IMR-90 (cell line): ENCODE measurements at regions not wholly inside any gene's neighbourhood (a gene's known extent, or its start where the extent isn't known, plus 50 kb on each side); places are given as distances from the start of the nearest gene placed in this dataset.

ENCODE experiments used
- ATAC-seq: fragments of 200-7000 bp; cut with Tn5 transposase; 2 replicates; pipeline ENCODE4 v1.9.1; 2020; ENCODE audit warnings: low read depth, mild to moderate bottlenecking, moderate library complexity
- BruUV-seq: library from RNA; stranded (reverse); fragments of 400-500 nt; replicated peaks from 2 replicates; lab custom pipeline; 2021; lab: Mats Ljungman, UMichigan
- CTCF ChIA-PET: fragments of 300-600 bp; formaldehyde crosslinking; extraction: SDS; loops from one replicate; lab custom pipeline; 2021; ENCODE audit warnings: antibody characterized with exemption; lab: Yijun Ruan, JAX
- POLR2A ChIA-PET: fragments of 300-600 bp; sonication (Branson Sonifier 250); formaldehyde crosslinking; loops from one replicate; lab custom pipeline; 2022; ENCODE audit warnings: antibody characterized with exemption; ENCODE audit not compliant: unreplicated experiment; lab: Charles Lee
- DNase-seq: peaks from one replicate; pipeline ENCODE4 v3.0.0; 2013
- H2AFZ ChIP-seq: replicated peaks from 2 replicates; pipeline ENCODE3; 2013; ENCODE audit warnings: low read length, mild to moderate bottlenecking; ENCODE audit not compliant: poor library complexity
- H2AK5ac ChIP-seq: 2 replicates; pipeline ENCODE4 v1.6.1; 2013; ENCODE audit warnings: low read depth, low read length, inconsistent platforms
- H2AK9ac ChIP-seq: replicated peaks from 2 replicates; pipeline ENCODE3; 2013; ENCODE audit warnings: mild to moderate bottlenecking, low read depth, low read length, moderate library complexity; ENCODE audit not compliant: poor library complexity
- H2BK120ac ChIP-seq: 2 replicates; pipeline ENCODE4 v1.6.1; 2013; ENCODE audit warnings: low read depth, low read length, inconsistent platforms
- H2BK15ac ChIP-seq: 3 replicates; pipeline ENCODE4 v1.6.1; 2013; ENCODE audit warnings: low read depth, low read length, inconsistent platforms
- H2BK20ac ChIP-seq: 2 replicates; pipeline ENCODE4 v1.6.1; 2013; ENCODE audit warnings: low read depth, mild to moderate bottlenecking, inconsistent platforms, low read length, moderate library complexity
- H2BK5ac ChIP-seq: 2 replicates; pipeline ENCODE4 v1.6.1; 2013; ENCODE audit warnings: mild to moderate bottlenecking, low read depth, low read length, inconsistent platforms; ENCODE audit not compliant: poor library complexity, severe bottlenecking
- H3K14ac ChIP-seq: replicated peaks from 2 replicates; pipeline ENCODE4 v1.6.1; 2013; ENCODE audit warnings: low read depth, low read length, inconsistent platforms
- H3K18ac ChIP-seq: 2 replicates; pipeline ENCODE4 v1.6.1; 2013; ENCODE audit warnings: low read depth, low read length, control low read depth
- H3K23ac ChIP-seq: 2 replicates; pipeline ENCODE4 v1.6.1; 2013; ENCODE audit warnings: low read depth, low read length, inconsistent platforms
- H3K27ac ChIP-seq: 2 replicates; pipeline ENCODE4 v1.5.1; 2013; ENCODE audit warnings: mild to moderate bottlenecking, control low read depth, low read length; ENCODE audit not compliant: insufficient read depth
- H3K27me3 ChIP-seq: 2 replicates; pipeline ENCODE4 v1.6.1; 2013; ENCODE audit warnings: low read length; ENCODE audit not compliant: control insufficient read depth, insufficient read depth
- H3K36me3 ChIP-seq: 2 replicates; pipeline ENCODE4 v1.6.1; 2013; ENCODE audit warnings: low read length, mixed read lengths; ENCODE audit not compliant: control insufficient read depth, insufficient read depth
- H3K4ac ChIP-seq: 2 replicates; pipeline ENCODE4 v1.6.1; 2013; ENCODE audit warnings: low read depth, low read length, inconsistent platforms
- H3K4me1 ChIP-seq: 2 replicates; pipeline ENCODE4 v1.6.1; 2013; ENCODE audit warnings: low read length, mixed read lengths; ENCODE audit not compliant: control insufficient read depth, insufficient read depth
- H3K4me2 ChIP-seq: 2 replicates; pipeline ENCODE4 v1.6.1; 2013; ENCODE audit warnings: low read depth, mild to moderate bottlenecking, control low read depth, low read length, moderate library complexity
- H3K4me3 ChIP-seq: 2 replicates; pipeline ENCODE4 v1.5.1; 2013; ENCODE audit warnings: low read depth, mild to moderate bottlenecking, control low read depth, low read length, moderate library complexity; ENCODE audit not compliant: insufficient read depth
- H3K56ac ChIP-seq: 2 replicates; pipeline ENCODE4 v1.6.1; 2013; ENCODE audit warnings: low read length, inconsistent platforms; ENCODE audit not compliant: insufficient read depth; ENCODE audit errors: extremely low read depth
- H3K79me1 ChIP-seq, 2 experiments: 2 replicates each; pipeline ENCODE4 v1.6.1; 2013; ENCODE audit warnings: low read length in 2 of 2, inconsistent platforms in 1 of 2, low read depth in 1 of 2
- H3K9ac ChIP-seq: 2 replicates; pipeline ENCODE4 v1.6.1; 2013; ENCODE audit warnings: low read depth, low read length, control low read depth
- H3K9me1 ChIP-seq: 2 replicates; pipeline ENCODE4 v1.6.1; 2013; ENCODE audit warnings: low read length, inconsistent platforms; ENCODE audit not compliant: insufficient read depth
- H3K9me3 ChIP-seq: 2 replicates; pipeline ENCODE4 v1.6.1; 2013; ENCODE audit warnings: low read length; ENCODE audit not compliant: control insufficient read depth, insufficient read depth
- H4K20me1 ChIP-seq: 2 replicates; pipeline ENCODE4 v1.6.1; 2013; ENCODE audit warnings: low read length, inconsistent platforms; ENCODE audit not compliant: insufficient read depth
- H4K5ac ChIP-seq: 2 replicates; pipeline ENCODE4 v1.6.1; 2013; ENCODE audit warnings: mild to moderate bottlenecking, low read depth, low read length, control low read depth
- H4K8ac ChIP-seq, 2 experiments: 2 replicates each; pipeline ENCODE4 v1.6.1; 2013; ENCODE audit warnings: low read depth in 2 of 2, low read length in 2 of 2, control low read depth in 1 of 2, inconsistent platforms in 1 of 2
- H4K91ac ChIP-seq: 2 replicates; pipeline ENCODE4 v1.6.1; 2013; ENCODE audit warnings: low read depth, low read length, inconsistent platforms; ENCODE audit not compliant: insufficient read depth
- BHLHE40 ChIP-seq: fragments of 150-350 bp; IDR thresholded peaks from 2 replicates; pipeline ENCODE4 v1.6.1; 2016; ENCODE audit warnings: mild to moderate bottlenecking, low read depth, low read length
- CEBPB ChIP-seq: IDR thresholded peaks from 2 replicates; pipeline ENCODE4 v1.6.1; 2012; ENCODE audit warnings: low read depth, low read length, improper control_type of control experiment
- CHD1 ChIP-seq: IDR thresholded peaks from 2 replicates; pipeline ENCODE4 v1.6.1; 2012; ENCODE audit warnings: low read depth, low read length, improper control_type of control experiment
- FOS ChIP-seq: fragments of 150-350 bp; IDR thresholded peaks from 2 replicates; pipeline ENCODE4 v1.6.1; 2016; ENCODE audit warnings: low read depth, low read length
- MAFK ChIP-seq: IDR thresholded peaks from 2 replicates; pipeline ENCODE4 v1.6.1; 2012; ENCODE audit warnings: low read depth, low read length, improper control_type of control experiment
- MAZ ChIP-seq: IDR thresholded peaks from 2 replicates; pipeline ENCODE4 v1.6.1; 2012; ENCODE audit warnings: low read depth, mild to moderate bottlenecking, low read length, improper control_type of control experiment, moderate library complexity, borderline replicate concordance
- MXI1 ChIP-seq: IDR thresholded peaks from 2 replicates; pipeline ENCODE4 v1.6.1; 2012; ENCODE audit warnings: low read depth, mild to moderate bottlenecking, low read length, moderate library complexity, borderline replicate concordance
- POLR2A ChIP-seq: IDR thresholded peaks from 2 replicates; pipeline ENCODE4 v1.6.1; 2012; ENCODE audit warnings: mild to moderate bottlenecking, low read depth, low read length
- RAD21 ChIP-seq: IDR thresholded peaks from 2 replicates; pipeline ENCODE4 v1.6.1; 2012; ENCODE audit warnings: low read length, improper control_type of control experiment
- RFX5 ChIP-seq: IDR thresholded peaks from 2 replicates; pipeline ENCODE4 v1.8.0; 2012; ENCODE audit warnings: low read depth, mild to moderate bottlenecking, low read length, moderate library complexity
- SMC3 ChIP-seq: fragments of 150-350 bp; IDR thresholded peaks from 2 replicates; pipeline ENCODE4 v1.6.1; 2016; ENCODE audit warnings: low read depth, mild to moderate bottlenecking, antibody characterized with exemption, low read length, moderate library complexity
- USF2 ChIP-seq: fragments of 150-350 bp; IDR thresholded peaks from 2 replicates; pipeline ENCODE4 v1.6.1; 2017; ENCODE audit warnings: mild to moderate bottlenecking, antibody characterized with exemption, low read length, low read depth
- WGBS, 2 experiments: methylation state at CpG; one replicate each; pipeline versions ENCODE4 v1.1.5 to v1.1.7; 2013; ENCODE audit warnings: missing lambda C conversion rate in 2 of 2; ENCODE audit not compliant: insufficient read length in 1 of 2; ENCODE audit errors: extremely low coverage in 2 of 2; 5-methylcytosine and 5-hydroxymethylcytosine counted together
- dilution Hi-C: fragments of 300-500 bp; cut with HindIII; formaldehyde crosslinking; loops from one replicate; pipeline ENCODE4 v1.14.3; 2018; ENCODE audit warnings: low sequenced_read_pairs; ENCODE audit not compliant: unreplicated experiment
- in situ Hi-C: fragments of 300-500 bp; cut with MboI; formaldehyde crosslinking; loops from 3 replicates; pipeline ENCODE4 v1.14.3; 2019; ENCODE audit warnings: low sequenced_read_pairs, inconsistent platforms, mixed read lengths
- intact Hi-C: fragments of 100-400 bp; cut with micrococcal nuclease; formaldehyde crosslinking; loops from 2 replicates; pipeline ENCODE4 v1.10.0; 2022
- TF ChIP-seq, protein P1 (sequence below): fragments of 150-350 bp; IDR thresholded peaks from 2 replicates; pipeline ENCODE4 v1.6.1; 2016; ENCODE audit warnings: low read depth, mild to moderate bottlenecking, low read length, moderate library complexity, borderline replicate concordance
- TF ChIP-seq, protein P2 (sequence below): conservative IDR thresholded peaks from 2 replicates; pipeline ENCODE4 v1.5.1; 2012; ENCODE audit warnings: mild to moderate bottlenecking, low read depth, low read length, improper control_type of control experiment

GRCh38 chr2:226158229-226158628, 641.4 kb downstream of the IRS1 start:
- no peaks in the 10 kb centered on the region for H3K9me3 ChIP-seq
- H3K56ac ChIP-seq, result no peak overlapping the region
- dilution Hi-C loops (no loop called here), in situ Hi-C loops (no loop called here), intact Hi-C loops (no loop called here)
- H4K20me1 ChIP-seq, result no peaks in the 10 kb centered on the region
- H2BK20ac ChIP-seq, result no peak overlapping the region
- POLR2A ChIA-PET, result no interaction called here
- no CpG with 5 or more reads among the region's 1 CpG for WGBS, 2 experiments
- H3K9me1 ChIP-seq, result no peaks in the 10 kb centered on the region
- TF ChIP-seq, protein P1, sequence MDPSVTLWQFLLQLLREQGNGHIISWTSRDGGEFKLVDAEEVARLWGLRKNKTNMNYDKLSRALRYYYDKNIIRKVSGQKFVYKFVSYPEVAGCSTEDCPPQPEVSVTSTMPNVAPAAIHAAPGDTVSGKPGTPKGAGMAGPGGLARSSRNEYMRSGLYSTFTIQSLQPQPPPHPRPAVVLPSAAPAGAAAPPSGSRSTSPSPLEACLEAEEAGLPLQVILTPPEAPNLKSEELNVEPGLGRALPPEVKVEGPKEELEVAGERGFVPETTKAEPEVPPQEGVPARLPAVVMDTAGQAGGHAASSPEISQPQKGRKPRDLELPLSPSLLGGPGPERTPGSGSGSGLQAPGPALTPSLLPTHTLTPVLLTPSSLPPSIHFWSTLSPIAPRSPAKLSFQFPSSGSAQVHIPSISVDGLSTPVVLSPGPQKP, result no peak
- TF ChIP-seq BHLHE40 (no peak), RFX5 (no peak), CHD1 (no peak), RAD21 (no peak), SMC3 (no peak), CEBPB (no peak), MXI1 (no peak), POLR2A (no peak), MAFK (no peak), USF2 (no peak), MAZ (no peak), FOS (no peak)
- TF ChIP-seq, protein P2, sequence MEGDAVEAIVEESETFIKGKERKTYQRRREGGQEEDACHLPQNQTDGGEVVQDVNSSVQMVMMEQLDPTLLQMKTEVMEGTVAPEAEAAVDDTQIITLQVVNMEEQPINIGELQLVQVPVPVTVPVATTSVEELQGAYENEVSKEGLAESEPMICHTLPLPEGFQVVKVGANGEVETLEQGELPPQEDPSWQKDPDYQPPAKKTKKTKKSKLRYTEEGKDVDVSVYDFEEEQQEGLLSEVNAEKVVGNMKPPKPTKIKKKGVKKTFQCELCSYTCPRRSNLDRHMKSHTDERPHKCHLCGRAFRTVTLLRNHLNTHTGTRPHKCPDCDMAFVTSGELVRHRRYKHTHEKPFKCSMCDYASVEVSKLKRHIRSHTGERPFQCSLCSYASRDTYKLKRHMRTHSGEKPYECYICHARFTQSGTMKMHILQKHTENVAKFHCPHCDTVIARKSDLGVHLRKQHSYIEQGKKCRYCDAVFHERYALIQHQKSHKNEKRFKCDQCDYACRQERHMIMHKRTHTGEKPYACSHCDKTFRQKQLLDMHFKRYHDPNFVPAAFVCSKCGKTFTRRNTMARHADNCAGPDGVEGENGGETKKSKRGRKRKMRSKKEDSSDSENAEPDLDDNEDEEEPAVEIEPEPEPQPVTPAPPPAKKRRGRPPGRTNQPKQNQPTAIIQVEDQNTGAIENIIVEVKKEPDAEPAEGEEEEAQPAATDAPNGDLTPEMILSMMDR, result no peak
- no peak overlapping the region for H4K8ac ChIP-seq
- H3K14ac ChIP-seq, result no peak overlapping the region
- H3K18ac ChIP-seq, result no peak overlapping the region
- H3K23ac ChIP-seq, result no peak overlapping the region
- no peak overlapping the region for H3K4ac ChIP-seq
- no peak overlapping the region for H2AK9ac ChIP-seq
- H3K4me1 ChIP-seq, result peaks cover 2% of the 10 kb centered on the region
- no peak overlapping the region for H3K4me3 ChIP-seq
- H3K9ac ChIP-seq, result no peak overlapping the region
- H3K36me3 ChIP-seq, result no peaks in the 10 kb centered on the region
- H2AK5ac ChIP-seq, result no peak overlapping the region
- DNase-seq (no peak), ATAC-seq (no peak)
- H4K91ac ChIP-seq, result no peak overlapping the region
- CTCF ChIA-PET, result no interaction called here
- no peak overlapping the region for H2BK5ac ChIP-seq
- no peak overlapping the region for H3K4me2 ChIP-seq
- no peak overlapping the region for H2BK15ac ChIP-seq
- BruUV-seq, result no TSS peak
- no peaks in the 10 kb centered on the region for H3K27me3 ChIP-seq
- no peaks in the 10 kb centered on the region for H3K79me1 ChIP-seq
- H2BK120ac ChIP-seq, result no peak overlapping the region
- H3K27ac ChIP-seq, result no peak overlapping the region
- no peak overlapping the region for H2AFZ ChIP-seq
- H4K5ac ChIP-seq, result no peak overlapping the region
